CD4-positive, alpha-beta T cell treated with Interleukin-2 at 100 ng/mL for 4 hours (primary cell): ENCODE measurements at regions not wholly inside any gene's neighbourhood (a gene's known extent, or its start where the extent isn't known, plus 50 kb on each side); places are given as distances from the start of the nearest gene placed in this dataset.

Source experiments
- DNase-seq: peaks from one replicate; pipeline ENCODE4 v3.0.0-alpha.2; 2020; ENCODE audit warnings: low spot score

DNA sequence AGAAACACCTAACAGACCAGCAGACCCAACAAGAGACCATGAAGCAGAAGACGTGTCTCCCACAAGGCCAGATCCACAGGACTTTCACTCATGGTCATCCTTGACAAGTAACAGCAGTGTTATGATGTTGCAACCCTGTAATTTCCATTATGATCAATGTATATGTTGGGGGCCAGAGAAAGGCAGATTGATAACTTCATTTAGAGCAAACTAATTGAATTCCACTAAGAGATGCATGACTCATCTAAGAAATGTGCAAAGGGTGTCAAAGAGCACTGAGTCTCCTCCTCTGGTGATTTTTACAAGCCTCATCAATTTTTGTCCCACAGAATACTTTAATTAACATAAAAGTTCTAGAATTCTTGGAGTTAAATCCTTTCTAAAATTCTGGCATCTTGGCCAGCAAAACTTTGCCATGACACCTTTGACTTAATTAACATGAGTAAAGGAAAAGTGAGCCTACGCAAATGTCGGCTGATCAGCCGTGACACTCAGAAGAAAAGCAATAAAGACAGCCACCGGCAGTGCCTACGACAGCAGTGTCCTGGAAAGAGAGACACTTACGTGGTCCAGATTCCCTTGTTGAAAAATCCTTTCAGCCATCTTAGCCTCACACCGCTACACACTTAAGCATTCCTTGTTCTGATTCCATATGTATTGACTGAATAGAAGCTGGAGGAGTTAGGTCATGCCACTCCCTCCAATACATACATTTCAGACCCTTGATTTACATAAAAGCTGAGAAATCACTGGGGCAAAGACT is 370.2 kb upstream of the CCDC196 start:
- DNase-seq, result no peak

DNA sequence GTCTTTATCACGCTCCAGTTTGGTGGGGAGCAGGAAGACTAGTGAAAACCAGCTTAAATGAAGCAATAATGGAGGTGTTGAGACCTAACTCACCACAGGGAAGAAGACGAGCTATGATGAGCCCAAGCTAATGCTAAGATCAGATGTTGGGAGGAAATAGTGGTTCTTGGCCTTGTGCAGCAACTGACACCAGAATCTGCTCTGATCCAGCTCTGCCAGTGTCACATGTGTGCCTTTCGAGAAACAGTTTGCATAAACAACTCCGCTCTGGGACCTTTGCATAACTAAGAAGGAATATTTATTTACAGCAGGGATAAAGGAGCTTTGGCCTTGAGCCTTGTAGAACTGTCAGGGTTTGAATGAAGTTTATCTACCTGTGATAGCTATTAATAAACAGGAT is 369.4 kb upstream of the CCDC196 start:
- DNase-seq, result no peak

DNA sequence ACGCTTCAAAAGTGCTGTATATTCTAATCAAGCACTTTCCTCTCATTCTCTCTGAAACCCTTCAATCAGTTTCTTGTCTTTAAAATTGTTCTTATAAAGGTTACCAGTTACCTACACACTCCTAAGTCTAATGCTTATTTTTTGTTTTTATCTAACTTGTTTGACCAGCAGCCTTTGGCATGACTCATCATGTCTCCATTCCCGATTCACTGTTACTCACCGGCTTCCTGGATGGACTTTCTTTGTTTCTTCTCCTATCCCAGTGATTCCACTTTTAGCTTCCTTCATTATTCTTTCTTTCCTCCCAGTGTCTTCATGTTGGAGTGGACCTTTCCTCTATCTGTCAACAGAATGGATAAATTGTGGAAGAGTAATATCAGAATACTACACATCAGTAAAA is 368.6 kb upstream of the CCDC196 start:
- DNase-seq, result no peak

DNA sequence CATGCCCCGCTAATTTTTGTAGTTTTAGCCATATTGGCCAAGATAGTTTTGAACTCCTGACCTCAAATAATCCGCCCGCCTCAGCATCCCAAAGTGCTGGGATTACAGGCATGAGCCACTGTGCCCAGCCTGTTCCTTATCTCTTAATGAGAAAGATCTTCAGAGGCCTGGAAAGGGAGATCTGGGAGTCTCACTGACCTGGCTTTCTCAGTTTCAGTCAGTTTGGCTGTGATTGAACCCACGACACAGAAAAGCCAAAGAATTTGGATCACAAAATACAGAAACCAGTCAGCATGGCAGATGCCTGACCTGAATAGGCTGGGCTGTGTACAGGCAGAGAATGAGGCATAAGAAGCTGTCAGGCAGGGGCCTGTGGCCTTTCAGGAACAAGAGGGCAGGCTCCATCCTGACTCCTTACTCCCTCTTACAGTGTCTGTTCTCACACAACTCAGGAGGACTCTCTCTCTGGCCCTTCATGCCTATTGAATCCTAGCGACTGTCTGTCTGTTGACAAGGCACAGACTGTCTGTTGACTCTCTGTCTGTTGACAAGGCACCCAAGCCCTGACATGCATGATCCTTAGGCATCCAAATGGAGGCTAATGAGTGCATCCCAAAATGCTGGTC is 366.5 kb upstream of the CCDC196 start:
- no peak for DNase-seq

DNA sequence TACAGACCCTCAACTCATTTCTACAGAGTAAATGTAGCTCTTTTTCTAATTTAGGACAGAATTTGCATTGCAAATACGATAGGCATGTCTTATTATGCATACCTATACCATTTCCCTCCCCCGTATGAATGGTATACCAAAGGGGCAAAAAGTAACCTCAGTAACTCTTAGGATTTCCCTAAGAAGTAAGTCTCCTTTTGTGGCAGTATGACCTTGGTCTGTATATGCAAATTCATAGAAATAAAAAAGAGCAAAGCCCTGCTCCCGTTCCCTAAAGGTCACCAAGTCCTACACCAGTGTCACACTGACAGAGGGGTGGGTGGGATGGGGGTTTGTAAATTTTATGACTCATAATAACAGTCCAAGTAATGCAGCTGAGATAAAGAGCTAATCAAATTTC is 365.8 kb upstream of the CCDC196 start:
- no peak for DNase-seq

DNA sequence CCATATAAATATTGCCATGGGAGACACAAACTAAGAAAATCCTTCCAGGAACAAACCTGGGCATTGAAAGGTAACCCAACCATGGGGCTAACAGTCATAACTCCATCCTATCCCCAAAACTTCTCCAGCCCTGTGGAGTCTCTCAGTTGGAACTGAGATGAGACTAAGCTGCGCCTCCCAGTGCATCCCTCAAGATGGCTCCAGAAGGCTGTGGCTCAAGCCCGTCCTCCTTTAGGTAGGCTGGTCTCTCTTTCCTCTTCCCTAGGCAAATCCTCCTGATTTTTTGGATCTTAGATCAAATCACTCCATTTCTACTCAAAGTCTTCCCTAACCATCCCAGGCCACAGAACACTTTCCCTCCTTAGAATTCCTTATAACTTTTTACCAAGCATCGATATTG is 364.3 kb upstream of the CCDC196 start:
- DNase-seq, result no peak

DNA sequence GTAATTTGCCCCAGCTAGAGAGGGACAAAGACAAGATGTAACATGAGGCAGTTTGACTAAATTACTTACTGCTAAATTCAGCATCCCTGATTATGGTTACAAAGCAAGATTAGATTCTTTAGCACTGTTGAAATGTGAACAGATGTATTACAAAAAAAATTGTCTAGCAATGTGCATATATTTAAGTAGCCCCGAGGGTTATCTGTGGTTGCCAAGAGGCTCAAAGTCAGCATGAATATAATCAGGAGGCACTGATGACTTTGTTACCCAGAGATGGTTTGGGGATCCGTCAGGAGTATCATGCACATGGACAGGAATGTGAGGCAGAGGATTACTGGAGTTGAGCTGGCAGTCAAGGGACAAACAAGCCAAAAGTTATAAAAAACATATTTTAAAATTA is 356.9 kb upstream of the CCDC196 start:
- no peak for DNase-seq

DNA sequence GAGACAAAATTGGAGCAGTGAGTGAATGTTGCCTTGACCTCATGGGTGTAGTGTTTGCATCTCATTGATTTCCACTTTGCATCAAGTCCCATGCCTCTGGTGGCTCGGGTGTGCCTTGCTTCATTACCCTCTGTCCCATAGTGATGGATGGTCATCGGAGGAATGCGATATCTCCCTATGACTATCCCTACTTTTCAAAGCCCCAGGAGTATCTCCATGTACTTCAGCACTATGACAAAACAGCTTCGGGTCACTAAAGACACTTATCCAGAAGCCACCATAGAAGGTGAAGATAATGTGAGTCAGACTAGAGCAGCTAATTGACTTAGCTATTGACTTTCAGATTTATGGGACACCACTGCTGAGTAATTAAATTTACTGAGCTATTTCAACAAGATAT is 355.1 kb upstream of the CCDC196 start:
- no peak for DNase-seq

DNA sequence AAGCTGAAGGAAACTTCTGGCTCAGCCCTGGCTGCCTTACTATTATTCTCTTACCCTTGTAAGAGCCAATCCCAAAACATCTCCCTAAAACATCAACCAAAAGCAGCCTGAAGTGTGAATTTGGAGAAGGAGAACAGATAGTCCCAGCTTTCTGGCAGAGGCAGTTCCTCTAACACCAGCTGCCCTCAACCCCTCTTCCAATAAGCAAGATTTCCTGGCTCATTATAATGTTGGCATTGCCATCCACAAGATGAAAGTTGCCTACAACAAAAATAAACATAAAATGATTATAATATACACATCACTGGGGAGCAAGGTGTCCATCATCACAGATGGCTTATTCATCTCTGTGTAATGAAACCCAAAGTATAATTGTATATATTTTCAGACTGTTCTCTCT is 352.5 kb upstream of the CCDC196 start:
- DNase-seq, result no peak

DNA sequence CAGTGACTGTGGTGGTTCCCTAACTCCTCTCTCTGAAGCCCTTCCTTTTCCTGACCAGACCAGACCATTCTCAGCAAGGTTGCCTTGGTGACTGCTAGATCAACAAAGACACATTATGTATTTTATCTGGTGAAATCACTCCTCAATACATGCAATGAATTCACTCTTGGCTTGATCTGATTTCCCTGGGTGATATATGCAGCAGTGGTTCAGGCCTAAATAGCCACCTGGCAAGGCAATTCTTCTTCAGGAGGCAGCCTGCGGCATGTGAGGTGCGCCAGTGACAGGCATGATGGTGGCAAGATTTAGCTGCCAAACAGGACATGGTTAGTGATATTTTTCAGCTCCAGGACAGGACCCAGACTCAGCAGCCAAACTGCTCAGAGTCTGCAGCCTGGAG is 350.3 kb upstream of the CCDC196 start:
- DNase-seq, result no peak

DNA sequence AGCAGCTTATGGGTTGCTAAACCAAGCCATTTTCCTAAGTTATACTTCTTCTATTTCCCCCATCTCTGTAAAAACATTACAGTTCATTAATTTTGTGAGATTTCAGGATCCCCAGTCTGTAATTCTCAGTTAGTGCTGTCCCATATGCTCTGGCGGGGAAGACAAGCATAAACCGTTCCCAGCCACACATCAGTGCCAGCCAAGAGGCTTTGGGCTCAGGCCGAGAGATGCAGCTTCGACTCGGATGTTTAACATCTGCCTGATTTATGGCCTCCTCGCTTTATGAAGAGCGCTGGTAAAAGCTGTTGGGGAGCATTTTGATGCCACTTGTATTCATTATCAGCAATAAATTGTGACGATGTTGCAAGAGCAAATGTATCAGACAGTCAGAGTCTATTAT is 349.1 kb upstream of the CCDC196 start:
- DNase-seq, result no peak

DNA sequence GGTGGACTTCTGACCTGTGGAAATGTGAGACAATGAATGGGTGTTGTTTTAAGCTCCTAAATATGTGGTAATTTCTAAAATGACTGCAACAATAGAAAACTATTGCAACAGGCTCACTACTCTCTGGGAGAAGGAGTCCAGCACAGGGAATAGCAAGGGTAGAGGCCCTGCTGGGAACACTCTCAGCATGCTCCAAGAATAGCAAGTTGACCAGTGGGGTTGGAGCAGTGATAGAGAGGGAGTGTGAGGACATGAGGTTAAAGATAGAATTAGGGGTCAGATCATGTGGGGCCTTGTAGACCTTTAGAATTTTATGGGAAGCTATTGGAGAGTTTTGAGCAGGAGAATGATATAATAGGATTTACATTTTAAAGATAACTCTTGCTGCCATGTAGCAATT is 346.7 kb upstream of the CCDC196 start:
- no peak for DNase-seq

DNA sequence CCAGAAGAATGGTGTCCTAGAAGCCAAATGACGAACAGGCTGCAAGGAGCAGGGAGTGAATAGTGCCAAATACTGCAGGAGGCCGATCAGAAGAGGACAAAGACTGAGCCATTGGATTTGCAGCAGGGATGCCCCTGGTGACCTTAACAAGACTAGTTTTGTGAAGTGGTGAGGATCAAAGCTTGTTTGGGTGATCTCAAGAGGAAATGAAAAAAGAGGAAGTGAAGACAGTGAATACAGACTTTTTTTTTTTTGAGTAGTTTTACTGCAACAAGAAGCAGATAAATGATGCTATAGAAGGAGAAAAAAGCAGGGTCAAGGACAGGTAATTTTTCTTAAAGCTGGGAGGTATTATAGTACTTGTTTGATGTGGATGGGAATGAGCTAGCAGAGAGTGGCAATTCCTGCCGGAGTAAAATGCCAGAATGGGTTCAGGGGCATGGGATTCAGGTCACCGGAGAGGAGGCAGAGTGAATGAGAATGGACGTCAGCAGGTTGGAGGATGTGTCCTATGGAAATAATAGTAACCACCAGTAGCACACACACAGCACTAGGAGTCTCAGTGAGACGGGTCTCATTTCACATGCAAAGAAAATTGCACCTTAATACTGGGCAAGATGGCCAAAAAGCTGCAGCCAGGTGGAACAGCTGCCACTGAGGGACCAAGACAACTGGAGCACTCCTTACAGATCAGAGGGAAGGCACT is 345.8 kb upstream of the CCDC196 start:
- no peak for DNase-seq

DNA sequence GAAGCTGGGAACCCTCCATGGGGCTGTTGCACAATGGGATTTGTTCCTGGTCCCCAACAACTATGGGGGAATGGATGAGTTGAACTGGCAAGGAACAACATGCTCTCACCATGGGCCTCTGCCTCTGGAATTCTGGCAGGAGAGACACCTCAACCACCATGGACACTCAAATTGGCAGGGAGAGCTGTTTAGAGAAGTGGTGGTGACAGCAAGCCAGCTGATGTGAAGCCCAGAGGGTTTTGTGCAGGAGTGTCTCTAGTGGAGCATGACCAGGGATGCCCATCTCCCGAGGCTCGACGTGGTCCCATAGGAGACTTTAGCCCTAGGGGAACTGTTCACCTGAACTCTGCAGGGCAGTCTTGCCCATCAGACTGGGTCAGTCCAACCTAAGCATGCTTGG is 345.2 kb upstream of the CCDC196 start:
- DNase-seq, result no peak

DNA sequence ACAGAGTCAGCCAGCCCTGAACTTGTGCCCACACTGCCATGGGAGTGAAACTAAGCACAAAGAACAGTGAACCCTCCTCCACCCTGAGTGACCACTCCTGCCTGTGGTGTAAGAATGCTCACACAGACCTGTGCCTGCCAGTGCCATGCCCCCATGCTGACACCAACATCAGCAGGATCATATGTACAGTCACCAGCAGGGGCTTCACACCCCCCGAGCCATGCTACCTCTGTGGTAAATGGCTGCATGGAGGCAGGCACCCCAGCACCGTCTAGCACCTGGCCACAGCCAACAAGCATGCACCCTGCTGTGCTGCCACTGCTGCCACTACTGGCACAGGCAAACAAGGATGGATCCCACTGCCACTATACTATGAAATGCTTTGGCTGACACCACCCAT is 344.4 kb upstream of the CCDC196 start:
- no peak for DNase-seq

DNA sequence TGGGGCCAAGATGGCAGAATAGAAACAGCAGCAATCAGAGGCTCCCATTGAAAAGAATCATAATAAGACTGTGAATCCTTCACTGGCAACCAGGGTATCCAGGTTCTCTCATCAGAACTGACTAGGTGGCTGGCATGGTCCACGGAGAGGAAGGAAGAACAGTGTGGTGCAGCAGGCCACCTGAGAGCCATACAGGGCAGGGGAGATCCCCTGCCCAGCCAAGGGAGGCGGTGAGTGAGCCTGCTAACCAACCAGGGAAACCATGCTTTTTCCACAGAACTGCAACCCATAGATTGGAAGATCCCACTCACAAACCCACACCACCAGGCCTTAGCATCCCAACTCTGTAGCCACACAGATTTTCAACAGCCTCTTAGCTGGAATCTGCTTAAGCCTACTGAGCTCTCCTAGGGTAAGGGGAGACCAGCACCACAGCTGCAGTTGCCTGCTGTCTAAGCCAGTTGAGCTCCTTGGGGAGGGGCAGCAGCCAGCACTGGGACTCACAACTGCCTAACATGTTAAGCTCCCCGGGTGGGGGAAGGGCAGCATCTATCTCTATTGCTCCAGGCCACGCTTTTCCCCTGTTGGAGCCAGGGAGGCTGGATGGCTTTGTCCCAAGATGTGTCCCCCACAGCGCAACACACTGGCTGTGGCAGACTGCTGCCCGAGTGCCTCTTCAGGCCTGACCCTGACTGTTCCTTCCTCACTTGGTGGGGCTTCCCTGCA is 342.6 kb upstream of the CCDC196 start:
- no peak for DNase-seq

DNA sequence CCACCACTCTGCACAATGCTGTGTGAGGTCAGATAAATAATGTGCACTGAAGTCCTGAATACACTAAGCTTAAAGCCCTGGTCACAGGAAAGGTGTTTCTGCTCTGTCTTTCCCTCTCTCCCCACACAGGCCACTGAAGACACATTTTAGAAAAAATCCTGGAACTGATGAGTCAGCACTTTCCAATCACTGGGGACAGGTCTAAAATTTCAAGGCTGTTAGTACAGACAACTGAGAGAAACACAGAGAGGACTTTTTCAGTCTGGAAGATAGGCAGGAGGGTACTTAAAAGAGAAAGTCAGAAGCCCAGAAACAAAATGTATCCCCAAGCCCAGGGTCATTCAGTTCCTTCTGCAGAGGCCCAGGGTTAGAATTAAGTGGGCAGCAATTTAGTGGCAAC is 333.9 kb upstream of the CCDC196 start:
- DNase-seq, result no peak

DNA sequence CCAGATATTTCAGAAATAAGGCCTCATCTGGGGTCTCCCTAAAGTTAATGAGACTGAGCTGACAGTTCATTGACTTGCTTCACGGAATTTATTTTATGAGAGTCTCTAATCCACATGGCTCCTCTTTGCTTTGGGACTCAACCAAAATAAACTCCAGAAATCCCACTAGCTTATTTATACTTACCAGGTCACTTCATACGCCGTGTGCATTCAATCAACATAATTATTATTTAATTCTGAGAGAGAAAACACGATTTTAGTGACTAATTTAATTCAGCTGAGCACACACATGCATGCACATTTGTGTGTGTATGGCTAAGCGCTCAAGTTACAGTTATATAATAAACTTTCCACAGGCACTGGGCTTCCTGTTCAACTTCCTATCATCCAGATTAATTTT is 333.4 kb upstream of the CCDC196 start:
- DNase-seq, result no peak

DNA sequence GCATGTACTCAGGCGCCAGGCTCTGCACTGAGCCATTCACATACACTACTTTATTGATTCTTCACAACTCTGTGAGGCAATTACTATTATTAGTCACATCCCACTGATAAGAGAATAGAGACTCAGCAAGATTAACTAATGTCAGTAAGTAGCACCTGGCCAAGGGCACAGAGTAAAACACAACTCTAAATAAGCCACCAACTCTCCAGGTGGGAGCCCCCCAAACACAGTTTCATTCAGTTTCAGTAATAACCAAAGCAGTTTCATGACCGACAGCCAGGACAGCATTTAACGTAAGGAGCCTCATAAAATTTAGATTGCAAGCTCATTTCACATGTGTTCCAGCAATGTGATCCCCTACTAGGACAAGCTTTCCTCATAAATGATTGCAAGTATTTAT is 323.1 kb upstream of the CCDC196 start:
- DNase-seq, result no peak

DNA sequence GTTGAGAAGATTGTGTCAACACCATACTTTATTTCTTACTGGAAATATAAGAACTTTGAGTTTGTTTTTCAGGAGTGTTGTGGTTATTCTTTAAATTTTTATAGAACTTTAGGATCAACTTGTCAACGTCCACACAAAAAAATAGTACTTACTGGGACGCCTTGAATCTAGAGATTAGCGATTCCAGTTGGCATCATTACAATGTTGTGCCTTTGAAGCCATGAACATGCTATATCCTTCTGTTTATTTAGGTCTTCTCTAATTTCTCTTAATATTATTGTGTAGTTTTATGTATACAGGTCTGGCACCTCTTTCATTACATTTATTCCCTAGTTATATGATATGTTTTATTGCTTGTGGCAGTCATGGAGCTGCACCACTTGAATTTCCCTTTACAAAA is 320.8 kb upstream of the CCDC196 start:
- DNase-seq, result no peak

DNA sequence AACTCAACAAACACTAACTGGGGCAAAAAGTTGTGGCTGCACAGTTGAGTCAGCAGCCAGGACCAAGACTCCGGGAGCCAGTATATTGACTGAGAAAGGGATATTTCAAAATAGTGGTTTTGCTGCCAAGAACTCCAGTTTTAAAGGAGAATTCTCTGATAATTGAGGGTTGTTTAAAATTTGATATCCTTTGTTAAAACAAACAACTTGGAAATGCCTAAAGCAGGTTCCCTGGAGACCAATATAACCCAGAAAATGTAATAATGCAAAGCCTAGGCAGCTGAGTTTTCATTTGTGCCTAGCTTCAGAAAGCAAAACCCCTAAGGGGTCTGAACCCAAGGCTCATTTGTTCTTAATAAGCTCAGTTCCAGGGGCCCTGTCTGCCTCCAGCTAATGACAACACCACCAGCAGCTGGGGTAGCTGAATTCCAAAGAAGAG is 311.7 kb upstream of the CCDC196 start:
- no peak for DNase-seq

DNA sequence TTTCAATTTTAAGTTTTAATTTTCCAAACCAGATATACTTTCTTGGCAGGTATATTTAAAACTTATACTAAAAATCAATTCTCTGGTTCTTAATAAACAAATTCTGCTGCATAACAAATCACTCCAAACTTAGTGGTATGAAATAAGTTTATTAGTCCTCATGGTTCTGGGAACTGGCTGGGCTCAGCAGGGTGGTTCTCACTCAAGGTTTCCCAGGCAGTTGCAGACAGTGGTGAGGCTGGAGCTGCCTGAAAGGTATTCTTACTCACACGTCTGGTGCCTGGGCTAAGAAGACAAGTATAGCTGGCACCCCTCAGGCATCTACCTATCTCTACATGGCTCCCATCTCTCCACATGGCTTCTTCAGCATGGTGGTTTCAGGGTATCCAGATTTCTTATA is 308.2 kb upstream of the CCDC196 start:
- no peak for DNase-seq

DNA sequence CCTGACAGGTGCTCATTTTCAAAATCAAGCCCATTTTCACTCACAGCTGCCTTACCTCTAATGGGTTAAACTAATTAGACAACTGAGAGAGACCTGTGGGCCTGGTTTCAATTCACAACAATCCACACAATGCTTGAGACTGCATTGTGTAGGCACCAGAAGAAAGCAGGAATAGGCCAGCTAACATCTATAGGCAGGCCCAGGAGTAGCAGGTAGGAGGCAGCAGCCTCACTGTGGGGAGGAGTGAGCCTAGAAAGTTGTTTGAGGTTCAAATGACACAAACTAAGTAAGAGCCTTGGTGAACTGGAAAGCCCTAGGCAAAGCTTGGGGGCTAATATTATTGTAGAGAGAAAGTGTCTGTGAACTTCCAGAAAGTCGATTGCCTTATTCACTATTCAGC is 289.5 kb upstream of the CCDC196 start:
- DNase-seq, result no peak
